AG04450 (cell line): ENCODE measurements at regions not wholly inside any gene's neighbourhood (a gene's known extent, or its start where the extent isn't known, plus 50 kb on each side); places are given as distances from the start of the nearest gene placed in this dataset.

Experiments used
- CTCF ChIA-PET: fragments of 300-600, 350-600 bp; formaldehyde crosslinking; extraction: SDS; loops from one replicate; lab custom pipeline; 2022; ENCODE audit warnings: antibody characterized with exemption, inconsistent platforms; lab: Charles Lee
- POLR2A ChIA-PET: fragments of 350-600 bp; formaldehyde crosslinking; extraction: SDS; loops from one replicate; lab custom pipeline; 2021; ENCODE audit warnings: antibody characterized with exemption, inconsistent platforms; lab: Yijun Ruan, JAX
- DNase-seq: peaks from one replicate; pipeline ENCODE4 v3.0.0-alpha.2; 2011; ENCODE audit warnings: low read depth, low spot score
- H3K27ac ChIP-seq: one replicate; pipeline ENCODE4 v1.5.1; 2012; ENCODE audit warnings: low read depth, low read length, control low read depth
- H3K27me3 ChIP-seq: one replicate; pipeline ENCODE4 v1.6.0; 2012; ENCODE audit warnings: low read length; ENCODE audit not compliant: control insufficient read depth, insufficient read depth
- H3K4me3 ChIP-seq: 2 replicates; pipeline ENCODE4 v1.5.1; 2011; ENCODE audit warnings: mild to moderate bottlenecking, low read depth, low read length, control low read depth
- H3K9me3 ChIP-seq: 2 replicates; pipeline ENCODE4 v1.5.1; 2012; ENCODE audit warnings: low read length; ENCODE audit not compliant: control insufficient read depth, insufficient read depth
- CTCF ChIP-seq: IDR thresholded peaks from 2 replicates; pipeline ENCODE4 v1.5.1; 2011; ENCODE audit warnings: low read depth, low read length, control low read depth, inconsistent platforms

GRCh38 chr2:60149176-60149575, 404.3 kb downstream of the BCL11A start:
- DNase-seq, result no peak

GRCh38 chr2:60148716-60149115, 404.7 kb downstream of the BCL11A start:
- ChIA-PET POLR2A (no interaction called here), CTCF (interaction anchor here (0.9 kb wide), 1 partner anchor 1386 kb away, joined by 3 read pairs; no protein-coding TSS in a partner anchor)
- Histone ChIP-seq H3K9me3 (no peaks in the 10 kb centered on the region), H3K4me3 (no peak overlapping the region), H3K27ac (no peak overlapping the region), H3K27me3 (no peaks in the 10 kb centered on the region)
- TF ChIP-seq CTCF, result no peak
- no peak for DNase-seq

More at GRCh38 chr2:60149176-60149575, 404.3 kb downstream of the BCL11A start:
- H3K9me3 ChIP-seq, result no peaks in the 10 kb centered on the region
- H3K27me3 ChIP-seq, result no peaks in the 10 kb centered on the region
- H3K27ac ChIP-seq, result no peak overlapping the region
- H3K4me3 ChIP-seq, result no peak overlapping the region
- TF ChIP-seq CTCF, result no peak
- POLR2A ChIA-PET, result no interaction called here
- CTCF ChIA-PET, result no interaction called here

GRCh38 chr2:60140185-60140584, 413.3 kb downstream of the BCL11A start:
- POLR2A ChIA-PET, result no interaction called here
- TF ChIP-seq CTCF, result no peak

GRCh38 chr2:60136913-60137312, 416.5 kb downstream of the BCL11A start:
- Histone ChIP-seq H3K27me3 (no peaks in the 10 kb centered on the region), H3K27ac (no peak overlapping the region), H3K9me3 (peaks cover 15% of the 10 kb centered on the region), H3K4me3 (no peak overlapping the region)
- no peak for TF ChIP-seq CTCF
- ChIA-PET POLR2A (no interaction called here), CTCF (no interaction called here)
- DNase-seq, result no peak

More at GRCh38 chr2:60140185-60140584, 413.3 kb downstream of the BCL11A start:
- no peak for DNase-seq
- Histone ChIP-seq H3K9me3 (peaks cover 15% of the 10 kb centered on the region), H3K27me3 (no peaks in the 10 kb centered on the region), H3K27ac (no peak overlapping the region), H3K4me3 (no peak overlapping the region)
- CTCF ChIA-PET, result no interaction called here

- TF ChIP-seq CTCF, result no peak
- POLR2A ChIA-PET, result no interaction called here
- no peak overlapping the region for H3K4me3 ChIP-seq
- CTCF ChIA-PET, result no interaction called here
- H3K9me3 ChIP-seq, result no peaks in the 10 kb centered on the region
- no peaks in the 10 kb centered on the region for H3K27me3 ChIP-seq
- no peak for DNase-seq
- H3K27ac ChIP-seq, result no peak overlapping the region
Observed at GRCh38 chr2:60127191-60127590, 426.3 kb downstream of the BCL11A start.
